ENCODE measurements at regions not wholly inside any gene's neighbourhood (a gene's known extent, or its start where the extent isn't known, plus 50 kb on each side); places are given as distances from the start of the nearest gene placed in this dataset.

GRCh38 chr4:132169660-132170059 is 979.4 kb upstream of the PCDH10 start:
- no peak for TF ChIP-seq CTCF (IDR thresholded peaks at IDR 0.05; ENCODE audit: low read depth, low read length)
- no peak for TF ChIP-seq POLR2A (IDR thresholded peaks at IDR 0.05; ENCODE audit: extremely low read depth, insufficient read length)
- TF ChIP-seq MYC (IDR thresholded peaks at IDR 0.05; ENCODE audit: low read depth, low read length): no peak
- TF ChIP-seq MAX (IDR thresholded peaks at IDR 0.05; ENCODE audit: low read depth, low read length): no peak
